ENCODE measurements at regions not wholly inside any gene's neighbourhood (a gene's known extent, or its start where the extent isn't known, plus 50 kb on each side); places are given as distances from the start of the nearest gene placed in this dataset.

GRCh38 chr2:76170856-76171255 lies 460.1 kb upstream of the GCFC2 start:
- TF ChIP-seq CTCF (conservative IDR thresholded peaks at IDR 0.05), result no peak
- Mint-ChIP-seq H3K27me3 (ENCODE audit: insufficient read depth) (no peaks in the 10 kb centered on the region), H3K4me1 (peaks cover 3% of the 10 kb centered on the region), H3K4me3 (no peak overlapping the region), H3K9me3 (peaks cover 36% of the 10 kb centered on the region), H3K27ac (no peak overlapping the region), H3K36me3 (ENCODE audit: low read depth) (no peaks in the 10 kb centered on the region)
- Histone ChIP-seq H3K36me3 (ENCODE audit: control insufficient read depth, insufficient read depth, low read length) (no peaks in the 10 kb centered on the region), H3K4me1 (ENCODE audit: control insufficient read depth, insufficient read depth, low read length) (no peaks in the 10 kb centered on the region), H3K4me3 (ENCODE audit: low read length) (no peak overlapping the region), H3K9me3 (ENCODE audit: control insufficient read depth, low read length) (peaks cover 23% of the 10 kb centered on the region), H3K9ac (ENCODE audit: extremely low read depth, low read length, poor library complexity, severe bottlenecking) (no peak overlapping the region), H3K27ac (ENCODE audit: low read depth, low read length) (no peak overlapping the region), H3K27me3 (ENCODE audit: control insufficient read depth, insufficient read depth, low read length, poor library complexity, severe bottlenecking) (no peaks in the 10 kb centered on the region)
- DNase-seq, result no peak
- WGBS, 2 experiments (ENCODE audit: insufficient coverage in 1 of 2, insufficient read length in 1 of 2), result 85% methylated on average over 2 of the region's 2 CpGs; no CpG with 5 or more reads in 1 of the 2 experiments

DNA sequence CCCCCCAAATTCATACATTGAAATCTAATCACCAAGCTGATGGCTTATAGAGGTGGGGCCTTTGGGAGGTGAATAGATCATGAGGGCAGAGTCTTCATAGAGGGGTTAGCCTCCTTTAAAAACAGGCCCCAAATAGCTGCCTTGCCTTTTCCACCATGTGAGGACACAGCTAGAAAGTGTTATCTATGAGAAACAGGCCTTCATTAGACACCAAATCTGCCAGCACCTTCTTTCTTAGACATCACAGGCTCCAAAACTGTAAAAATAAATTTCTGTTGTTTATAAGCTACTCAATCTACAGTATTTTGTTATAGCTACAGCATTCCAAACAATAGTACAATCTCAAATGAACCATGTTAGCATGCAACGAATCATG lies 459.3 kb upstream of the GCFC2 start:
- Histone ChIP-seq H3K27ac (ENCODE audit: low read depth, low read length) (no peak overlapping the region), H3K4me3 (ENCODE audit: low read length) (no peak overlapping the region), H3K9ac (ENCODE audit: extremely low read depth, low read length, poor library complexity, severe bottlenecking) (no peak overlapping the region), H3K4me1 (ENCODE audit: control insufficient read depth, insufficient read depth, low read length) (no peaks in the 10 kb centered on the region), H3K27me3 (ENCODE audit: control insufficient read depth, insufficient read depth, low read length, poor library complexity, severe bottlenecking) (no peaks in the 10 kb centered on the region), H3K9me3 (ENCODE audit: control insufficient read depth, low read length) (peaks cover 16% of the 10 kb centered on the region), H3K36me3 (ENCODE audit: control insufficient read depth, insufficient read depth, low read length) (no peaks in the 10 kb centered on the region)
- peaks cover 3% of the 10 kb centered on the region for H3K4me1 Mint-ChIP-seq
- no peak overlapping the region for H3K4me3 Mint-ChIP-seq
- no peak overlapping the region for H3K27ac Mint-ChIP-seq
- no CpG with 5 or more reads among the region's 1 CpG for WGBS, 2 experiments (ENCODE audit: insufficient coverage in 1 of 2, insufficient read length in 1 of 2)
- H3K36me3 Mint-ChIP-seq (ENCODE audit: low read depth), result no peaks in the 10 kb centered on the region
- peaks cover 30% of the 10 kb centered on the region for H3K9me3 Mint-ChIP-seq
- no peaks in the 10 kb centered on the region for H3K27me3 Mint-ChIP-seq (ENCODE audit: insufficient read depth)
- no peak for DNase-seq
- TF ChIP-seq CTCF (conservative IDR thresholded peaks at IDR 0.05), result no peak

DNA sequence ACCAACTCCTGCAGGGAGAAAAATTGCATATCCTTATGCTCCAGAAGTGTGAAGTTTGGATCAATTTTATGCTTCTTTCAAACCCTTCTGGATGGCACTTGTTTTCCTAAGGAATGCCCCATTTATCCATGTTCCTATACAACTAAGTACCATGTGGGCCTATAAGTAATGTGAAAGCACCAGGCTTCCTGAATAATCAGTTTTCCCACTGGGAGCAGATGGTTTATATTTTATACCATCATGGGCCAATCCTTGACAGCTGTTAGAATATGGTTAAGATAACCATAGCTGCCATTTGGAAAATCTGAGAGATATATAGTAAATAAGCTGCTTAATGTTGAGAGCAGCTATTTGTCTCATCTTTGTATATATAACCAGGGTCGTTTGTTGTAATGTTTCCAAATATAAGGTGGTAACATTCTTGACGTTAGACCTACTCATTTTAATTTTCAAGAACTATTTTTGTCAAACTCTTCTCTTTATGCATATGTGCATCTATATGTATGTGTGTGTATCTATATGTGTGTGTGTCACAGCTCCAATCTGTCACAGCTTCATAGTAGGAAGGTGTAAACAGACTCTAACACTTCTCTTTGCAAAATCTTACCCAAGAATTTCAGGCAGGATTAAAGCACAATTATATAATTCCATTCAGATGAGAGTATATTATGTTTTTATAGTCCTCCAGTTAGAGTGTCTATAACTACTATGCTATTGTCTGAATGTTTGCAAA lies 458.7 kb upstream of the GCFC2 start:
- DNase-seq, result no peak
- TF ChIP-seq CTCF (conservative IDR thresholded peaks at IDR 0.05), result no peak
- H3K4me1 Mint-ChIP-seq, result peaks cover 3% of the 10 kb centered on the region
- H3K27me3 Mint-ChIP-seq (ENCODE audit: insufficient read depth), result no peaks in the 10 kb centered on the region
- no peak overlapping the region for H3K27ac Mint-ChIP-seq
- Histone ChIP-seq H3K4me3 (ENCODE audit: low read length) (no peak overlapping the region), H3K27me3 (ENCODE audit: control insufficient read depth, insufficient read depth, low read length, poor library complexity, severe bottlenecking) (no peaks in the 10 kb centered on the region), H3K9me3 (ENCODE audit: control insufficient read depth, low read length) (peaks cover 10% of the 10 kb centered on the region), H3K4me1 (ENCODE audit: control insufficient read depth, insufficient read depth, low read length) (no peaks in the 10 kb centered on the region), H3K9ac (ENCODE audit: extremely low read depth, low read length, poor library complexity, severe bottlenecking) (no peak overlapping the region), H3K36me3 (ENCODE audit: control insufficient read depth, insufficient read depth, low read length) (no peaks in the 10 kb centered on the region), H3K27ac (ENCODE audit: low read depth, low read length) (no peak overlapping the region)
- H3K4me3 Mint-ChIP-seq, result no peak overlapping the region
- WGBS, 2 experiments (ENCODE audit: insufficient coverage in 1 of 2, insufficient read length in 1 of 2), result 100% methylated on average over 1 of the region's 2 CpGs; no CpG with 5 or more reads in 1 of the 2 experiments
- no peaks in the 10 kb centered on the region for H3K36me3 Mint-ChIP-seq (ENCODE audit: low read depth)
- H3K9me3 Mint-ChIP-seq, result peaks cover 25% of the 10 kb centered on the region
